ENCODE measurements at regions not wholly inside any gene's neighbourhood (a gene's known extent, or its start where the extent isn't known, plus 50 kb on each side); places are given as distances from the start of the nearest gene placed in this dataset.

GRCh38 chr5:159463590-159464321, 133.5 kb upstream of the IL12B start:
- Histone ChIP-seq H3K4me3 (replicated peaks in 1 of 3) (no peak overlapping the region), H3K9me3 (no peaks in the 10 kb centered on the region), H3K27me3 (no peaks in the 10 kb centered on the region), H3K36me3 (no peaks in the 10 kb centered on the region), H3K27ac (peak overlapping the region in 1 of 3 donors; percentile 34), H3K4me1 (peaks cover 8 to 22% of the 10 kb centered on the region in 2 donors)
- no peak for DNase-seq
- 86 to 90% methylated on average over 1 of the region's 1 CpG for WGBS, 2 donors
- TF ChIP-seq, protein P1, sequence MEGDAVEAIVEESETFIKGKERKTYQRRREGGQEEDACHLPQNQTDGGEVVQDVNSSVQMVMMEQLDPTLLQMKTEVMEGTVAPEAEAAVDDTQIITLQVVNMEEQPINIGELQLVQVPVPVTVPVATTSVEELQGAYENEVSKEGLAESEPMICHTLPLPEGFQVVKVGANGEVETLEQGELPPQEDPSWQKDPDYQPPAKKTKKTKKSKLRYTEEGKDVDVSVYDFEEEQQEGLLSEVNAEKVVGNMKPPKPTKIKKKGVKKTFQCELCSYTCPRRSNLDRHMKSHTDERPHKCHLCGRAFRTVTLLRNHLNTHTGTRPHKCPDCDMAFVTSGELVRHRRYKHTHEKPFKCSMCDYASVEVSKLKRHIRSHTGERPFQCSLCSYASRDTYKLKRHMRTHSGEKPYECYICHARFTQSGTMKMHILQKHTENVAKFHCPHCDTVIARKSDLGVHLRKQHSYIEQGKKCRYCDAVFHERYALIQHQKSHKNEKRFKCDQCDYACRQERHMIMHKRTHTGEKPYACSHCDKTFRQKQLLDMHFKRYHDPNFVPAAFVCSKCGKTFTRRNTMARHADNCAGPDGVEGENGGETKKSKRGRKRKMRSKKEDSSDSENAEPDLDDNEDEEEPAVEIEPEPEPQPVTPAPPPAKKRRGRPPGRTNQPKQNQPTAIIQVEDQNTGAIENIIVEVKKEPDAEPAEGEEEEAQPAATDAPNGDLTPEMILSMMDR (IDR thresholded peaks at IDR 0.05): no peak
- no peak for TF ChIP-seq POLR2A (IDR thresholded peaks at IDR 0.05)
- intact Hi-C loops (cut with DNase I): no loop called here

DNA sequence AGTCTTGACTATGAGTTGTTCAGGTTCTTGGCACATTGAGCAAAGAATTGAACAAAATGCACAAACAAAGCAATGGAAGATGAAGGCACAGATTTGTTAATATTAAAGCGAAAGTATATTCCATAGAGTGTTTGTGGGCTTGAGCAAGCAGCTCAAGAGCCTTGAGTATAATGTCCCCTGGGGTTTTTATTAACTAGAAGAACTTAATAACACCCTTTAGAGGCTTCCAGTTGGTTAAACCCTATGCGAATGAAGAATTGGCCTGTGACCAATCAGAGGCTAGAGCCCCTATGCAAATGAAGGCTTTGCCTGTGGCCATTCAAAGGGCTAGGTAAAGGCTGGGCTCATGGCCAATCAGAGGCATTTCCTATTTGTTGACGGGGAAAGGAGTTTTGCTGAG, 135.3 kb upstream of the IL12B start:
- no peak for DNase-seq
- Histone ChIP-seq H3K4me1 (peaks cover 8 to 22% of the 10 kb centered on the region in 2 donors), H3K27me3 (no peaks in the 10 kb centered on the region)

DNA sequence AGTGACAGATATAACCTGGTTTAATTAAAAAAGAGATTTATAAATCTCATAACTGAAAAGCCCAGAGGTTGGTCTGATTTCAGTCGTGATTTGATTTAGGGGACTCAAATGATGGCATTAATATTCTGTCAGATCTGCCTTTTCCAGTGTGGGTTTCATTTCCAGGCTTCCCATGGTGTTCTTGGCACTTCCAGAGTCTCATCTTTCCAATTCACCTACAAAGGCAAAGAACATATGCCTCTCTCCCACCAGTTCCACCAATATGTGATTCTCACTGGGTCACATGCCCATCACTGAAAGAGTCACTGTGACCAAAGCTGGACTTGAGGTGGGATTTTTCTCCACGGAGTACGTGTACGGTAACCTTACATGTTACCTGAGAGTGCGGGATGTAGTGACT, 137.4 kb upstream of the IL12B start:
- H3K27ac ChIP-seq: no peak overlapping the region
- H3K4me1 ChIP-seq: peaks cover 6 to 7% of the 10 kb centered on the region in 2 donors
- WGBS, 2 donors: 92 to 97% methylated on average over 5 of the region's 5 CpGs
- intact Hi-C loops (cut with DNase I): no loop called here
- H3K4me3 ChIP-seq (replicated peaks in 1 of 3): no peak overlapping the region
- no peak for DNase-seq
- H3K36me3 ChIP-seq: no peaks in the 10 kb centered on the region
- no peaks in the 10 kb centered on the region for H3K27me3 ChIP-seq
- no peak for TF ChIP-seq POLR2A (IDR thresholded peaks at IDR 0.05)
- TF ChIP-seq, protein P1 (IDR thresholded peaks at IDR 0.05): no peak
- H3K9me3 ChIP-seq: no peaks in the 10 kb centered on the region

More for the DNA sequence above, 135.3 kb upstream of the IL12B start:
- TF ChIP-seq, protein P1 (IDR thresholded peaks at IDR 0.05): no peak
- no peak for TF ChIP-seq POLR2A (IDR thresholded peaks at IDR 0.05)
- WGBS, 2 donors: 92 to 93% methylated on average over 3 of the region's 3 CpGs
- intact Hi-C loops (cut with DNase I): no loop called here
- Histone ChIP-seq H3K36me3 (no peaks in the 10 kb centered on the region), H3K9me3 (no peaks in the 10 kb centered on the region), H3K4me3 (replicated peaks in 1 of 3) (no peak overlapping the region), H3K27ac (no peak overlapping the region)

DNA sequence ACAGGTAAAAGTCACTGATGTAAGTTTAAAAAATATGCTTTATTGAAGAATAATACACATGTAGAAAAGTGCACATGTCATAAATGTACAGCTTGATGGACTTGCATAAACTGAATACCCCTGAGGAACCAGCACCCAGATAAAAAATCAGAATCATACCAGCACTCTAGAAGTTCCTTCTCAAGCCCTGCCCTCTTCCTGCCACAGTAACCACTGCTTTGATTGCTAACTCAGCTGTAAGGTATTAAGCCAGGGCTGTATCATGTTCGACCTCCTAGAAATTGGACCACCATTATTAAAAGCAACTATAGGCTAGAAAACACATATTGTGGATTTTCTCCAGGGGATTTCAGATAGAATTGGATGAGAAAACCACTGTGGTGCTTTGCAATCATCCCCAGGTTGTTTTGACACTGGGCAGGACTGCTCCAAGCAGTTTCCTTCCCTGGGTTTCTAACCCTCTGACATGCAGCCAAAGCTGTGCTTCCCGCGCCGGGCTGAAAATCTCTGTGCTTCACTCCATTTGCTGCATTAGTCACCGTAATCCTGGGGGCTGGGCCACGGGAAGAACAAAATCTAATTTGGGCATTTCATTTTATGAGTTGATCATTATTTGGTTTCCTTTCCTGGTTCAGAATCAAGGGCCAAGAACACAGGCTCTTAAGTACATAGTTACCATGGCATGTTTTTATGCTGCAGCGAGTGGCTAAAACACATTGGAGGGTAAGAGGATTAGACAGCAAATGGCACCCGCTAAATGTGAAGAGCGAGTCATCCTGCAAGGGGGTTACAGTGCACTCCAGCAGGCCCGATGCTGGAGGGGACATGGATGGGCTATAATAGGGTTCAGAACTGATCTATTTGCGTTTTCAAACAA, 139.4 kb upstream of the IL12B start:
- TF ChIP-seq, protein P1 (IDR thresholded peaks at IDR 0.05): no peak
- TF ChIP-seq POLR2A (IDR thresholded peaks at IDR 0.05): no peak
- DNase-seq: no peak
- no peaks in the 10 kb centered on the region for H3K36me3 ChIP-seq
- H3K9me3 ChIP-seq: no peaks in the 10 kb centered on the region
- H3K4me3 ChIP-seq (replicated peaks in 1 of 3): no peak overlapping the region
- H3K4me1 ChIP-seq: no peaks in the 10 kb centered on the region
- intact Hi-C loops (cut with DNase I): no loop called here
- H3K27me3 ChIP-seq: no peaks in the 10 kb centered on the region
- 78 to 84% methylated on average over 11 of the region's 11 CpGs for WGBS, 2 donors
- no peak overlapping the region for H3K27ac ChIP-seq

DNA sequence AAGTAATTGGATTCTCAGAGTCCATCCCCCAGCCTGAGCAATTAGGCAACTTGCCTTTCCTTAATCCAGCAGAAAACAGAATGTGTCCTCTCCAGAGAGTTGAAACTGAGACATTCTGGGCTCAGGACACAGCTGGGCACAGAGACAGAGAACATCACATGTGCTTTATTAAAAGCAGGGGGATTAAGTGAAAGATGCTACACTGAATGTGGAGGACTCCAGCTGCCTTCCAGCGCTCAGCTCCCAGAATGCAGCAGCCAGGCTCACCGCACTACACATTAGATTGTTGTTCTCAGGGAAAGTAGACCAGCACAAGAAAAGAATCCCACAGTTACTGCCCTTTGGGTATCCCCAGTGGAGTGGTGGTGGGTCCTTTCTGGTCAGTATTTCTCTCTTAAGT, 141.6 kb upstream of the IL12B start:
- TF ChIP-seq POLR2A (IDR thresholded peaks at IDR 0.05): no peak
- TF ChIP-seq, protein P1 (IDR thresholded peaks at IDR 0.05): no peak
- Histone ChIP-seq H3K9me3 (no peaks in the 10 kb centered on the region), H3K4me1 (no peaks in the 10 kb centered on the region), H3K4me3 (replicated peaks in 1 of 3) (no peak overlapping the region), H3K27me3 (no peaks in the 10 kb centered on the region), H3K36me3 (no peaks in the 10 kb centered on the region), H3K27ac (no peak overlapping the region)
- DNase-seq: peak in 1 of 2 donors; percentile 6
- intact Hi-C loops (cut with DNase I): no loop called here
- WGBS, 2 donors: 83 to 89% methylated on average over 2 of the region's 2 CpGs
